ENCODE measurements at regions not wholly inside any gene's neighbourhood (a gene's known extent, or its start where the extent isn't known, plus 50 kb on each side); places are given as distances from the start of the nearest gene placed in this dataset.

- intact Hi-C loops (cut with DNase I): no loop called here
- H3K27me3 ChIP-seq: no peaks in the 10 kb centered on the region
- no peak overlapping the region for H3K9ac ChIP-seq (ENCODE audit: low read depth in 2 of 2, low read length in 2 of 2)
- H3K27ac ChIP-seq: no peak overlapping the region
- no peak overlapping the region for H3K4me3 ChIP-seq
- no peaks in the 10 kb centered on the region for H3K36me3 ChIP-seq
- DNase-seq: no peak
- no peaks in the 10 kb centered on the region for H3K9me3 ChIP-seq
- no peaks in the 10 kb centered on the region for H3K4me1 ChIP-seq
- TF ChIP-seq CTCF (IDR thresholded peaks at IDR 0.05): no peak
Observed at GRCh38 chr13:65830411-65831205, 1399.5 kb downstream of the PCDH9 start.

- no peaks in the 10 kb centered on the region for H3K27me3 ChIP-seq
- H3K4me3 ChIP-seq: no peak overlapping the region
- TF ChIP-seq CTCF (IDR thresholded peaks at IDR 0.05): no peak
- no peaks in the 10 kb centered on the region for H3K4me1 ChIP-seq
- DNase-seq: no peak
- no peaks in the 10 kb centered on the region for H3K9me3 ChIP-seq
- intact Hi-C loops (cut with DNase I): no loop called here
- H3K27ac ChIP-seq: no peak overlapping the region
- no peak overlapping the region for H3K9ac ChIP-seq (ENCODE audit: low read depth in 2 of 2, low read length in 2 of 2)
- H3K36me3 ChIP-seq: no peaks in the 10 kb centered on the region
Observed at GRCh38 chr13:65829241-65830008, 1400.7 kb downstream of the PCDH9 start.

GRCh38 chr13:65826657-65827056 is 1403.5 kb downstream of the PCDH9 start:
- Histone ChIP-seq H3K4me1 (no peaks in the 10 kb centered on the region), H3K36me3 (no peaks in the 10 kb centered on the region), H3K27ac (no peak overlapping the region), H3K9me3 (no peaks in the 10 kb centered on the region), H3K27me3 (no peaks in the 10 kb centered on the region), H3K4me3 (no peak overlapping the region), H3K9ac (ENCODE audit: low read depth in 2 of 2, low read length in 2 of 2) (no peak overlapping the region)
- intact Hi-C loops (cut with DNase I): no loop called here
- TF ChIP-seq CTCF (IDR thresholded peaks at IDR 0.05): no peak
- no peak for DNase-seq

GRCh38 chr13:65825039-65825438 is 1405.1 kb downstream of the PCDH9 start:
- Histone ChIP-seq H3K9ac (ENCODE audit: low read depth in 2 of 2, low read length in 2 of 2) (no peak overlapping the region), H3K27ac (no peak overlapping the region), H3K36me3 (no peaks in the 10 kb centered on the region), H3K9me3 (no peaks in the 10 kb centered on the region), H3K4me1 (no peaks in the 10 kb centered on the region), H3K4me3 (no peak overlapping the region), H3K27me3 (no peaks in the 10 kb centered on the region)
- no peak for TF ChIP-seq CTCF (IDR thresholded peaks at IDR 0.05)
- no peak for DNase-seq
- intact Hi-C loops (cut with DNase I): no loop called here

GRCh38 chr13:65808061-65808460 is 1422.1 kb downstream of the PCDH9 start:
- Histone ChIP-seq H3K4me3 (no peak overlapping the region), H3K4me1 (no peaks in the 10 kb centered on the region), H3K9me3 (no peaks in the 10 kb centered on the region), H3K27ac (no peak overlapping the region), H3K36me3 (no peaks in the 10 kb centered on the region), H3K9ac (ENCODE audit: low read depth in 2 of 2, low read length in 2 of 2) (no peak overlapping the region), H3K27me3 (no peaks in the 10 kb centered on the region)
- no peak for TF ChIP-seq CTCF (IDR thresholded peaks at IDR 0.05)
- DNase-seq: no peak
- intact Hi-C loops (cut with DNase I): no loop called here

Data from colonic mucosa (tissue), 4 donors.